A549 (cell line): ENCODE measurements at regions not wholly inside any gene's neighbourhood (a gene's known extent, or its start where the extent isn't known, plus 50 kb on each side); places are given as distances from the start of the nearest gene placed in this dataset.

ENCODE experiments used
- CTCF ChIP-seq: fragments of >200 bp; sonication (Bioruptor Twin); formaldehyde crosslinking; IDR thresholded peaks from 3 replicates; pipeline ENCODE4 v1.5.1; 2016
- EP300 ChIP-seq, 2 experiments: fragments of >200 bp; sonication (Bioruptor Twin); formaldehyde crosslinking; IDR thresholded peaks; 2 replicates in 1 of 2; 3 replicates in 1 of 2; pipeline ENCODE4 v1.6.1; 2016 to 2017
- MAX ChIP-seq: IDR thresholded peaks from 2 replicates; pipeline ENCODE4 v1.6.1; 2012
- NPAS2 ChIP-seq: fragments of 250-450 bp; sonication (Bioruptor Pico); IDR thresholded peaks from 2 replicates; pipeline ENCODE4 v1.8.0; 2022; ENCODE audit warnings: mild to moderate bottlenecking, moderate library complexity, borderline replicate concordance
- POLR2AphosphoS2 ChIP-seq: conservative IDR thresholded peaks from 2 replicates; pipeline ENCODE4 v1.6.1; 2012; ENCODE audit warnings: low read length, improper control_type of control experiment, inconsistent platforms
- RCOR1 ChIP-seq: fragments of 150-350 bp; IDR thresholded peaks from 2 replicates; pipeline ENCODE4 v1.6.1; 2014; ENCODE audit warnings: antibody characterized with exemption, low read length, low read depth
- REST ChIP-seq: fragments of 200-600 bp; sonication (generic); IDR thresholded peaks from 2 replicates; pipeline ENCODE4 v1.6.1; 2016; ENCODE audit warnings: antibody characterized with exemption, mild to moderate bottlenecking, moderate library complexity
- RFX5 ChIP-seq: fragments of 450-650 bp; IDR thresholded peaks from 2 replicates; pipeline ENCODE4 v1.7.1; 2014; ENCODE audit warnings: antibody characterized with exemption, mild to moderate bottlenecking, moderate library complexity
- USF2 ChIP-seq: fragments of 450-650 bp; IDR thresholded peaks from 2 replicates; pipeline ENCODE4 v1.6.1; 2014; ENCODE audit warnings: antibody characterized with exemption

GRCh38 chr9:89667726-89668125, 62.9 kb downstream of the GADD45G start:
- TF ChIP-seq POLR2AphosphoS2 (no peak), RFX5 (no peak), RCOR1 (no peak), CTCF (no peak), EP300 (IDR thresholded peaks at IDR 0.05) (no peak), REST (no peak), MAX (no peak), USF2 (no peak), NPAS2 (CRISPR knock-in tag) (no peak)
